HuH-7.5 (cell line): ENCODE measurements at regions not wholly inside any gene's neighbourhood (a gene's known extent, or its start where the extent isn't known, plus 50 kb on each side); places are given as distances from the start of the nearest gene placed in this dataset.
"Not testable (repeated sequence)": the region's sequence is repeated elsewhere in the genome, so short reads cannot be mapped to it uniquely, and the experiment has no call there.

Experiments
- DNase-seq: peaks from one replicate; pipeline ENCODE4 v3.0.0; 2011; ENCODE audit warnings: low spot score

DNA sequence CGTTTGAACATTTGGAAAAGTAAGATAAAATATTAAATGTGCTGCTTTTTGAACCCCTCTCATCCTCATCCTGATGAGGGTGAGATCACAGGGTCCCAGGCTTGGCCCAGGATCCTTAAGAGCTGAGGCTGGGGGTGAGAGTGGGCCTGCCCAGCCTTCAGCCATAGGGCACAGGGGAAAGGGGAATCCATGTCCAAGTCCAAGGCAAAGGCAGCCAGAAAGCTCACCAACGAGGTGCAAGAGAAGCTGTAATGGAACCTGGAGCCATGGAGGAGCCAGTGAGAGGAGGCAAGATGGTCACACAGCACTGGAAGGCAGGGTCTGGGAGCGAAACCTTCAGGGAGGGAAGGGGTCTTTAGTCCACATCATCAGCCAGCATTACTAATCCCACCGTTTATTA, 191.9 kb downstream of the RRAGC start:
- DNase-seq: no peak

DNA sequence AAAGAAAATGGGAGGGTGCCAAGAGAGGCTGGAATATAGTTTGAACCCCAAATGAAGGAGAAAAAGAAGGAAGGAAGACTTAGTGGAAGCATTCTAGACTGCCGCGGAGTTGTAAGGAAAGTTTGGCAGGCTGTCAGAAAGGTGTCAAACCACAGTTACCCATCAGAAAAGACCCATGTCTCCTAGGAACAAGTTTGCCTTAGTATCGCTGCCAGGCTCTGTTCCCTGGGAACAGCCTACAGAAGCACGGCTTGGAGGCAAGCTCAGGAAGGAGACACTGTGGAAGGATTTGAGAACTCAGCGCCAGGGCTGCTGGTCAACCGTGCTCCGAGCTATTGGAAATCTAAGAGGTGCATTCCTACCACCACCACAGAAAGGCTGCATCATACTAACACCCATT, 197.4 kb downstream of the RRAGC start:
- no peak for DNase-seq

DNA sequence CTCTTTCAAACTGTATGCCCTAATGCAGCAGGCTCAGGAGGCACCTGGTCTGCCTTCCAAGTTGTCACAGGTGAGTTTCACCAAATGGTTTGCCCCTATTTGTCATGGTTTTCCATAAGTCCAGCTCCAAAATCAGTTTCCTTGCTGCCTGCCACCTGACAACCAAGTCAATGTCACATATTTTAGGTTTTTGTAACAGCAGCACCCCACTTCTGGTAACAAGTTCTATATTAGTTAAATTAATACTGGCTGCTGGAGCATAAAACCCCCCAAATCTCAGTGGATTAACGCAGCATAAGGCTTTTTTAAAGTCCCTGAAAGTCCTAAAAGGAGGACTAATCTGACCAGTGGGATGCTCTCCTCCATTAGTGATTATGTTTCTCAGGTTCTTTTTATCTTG, 200.7 kb downstream of the RRAGC start:
- no peak for DNase-seq

DNA sequence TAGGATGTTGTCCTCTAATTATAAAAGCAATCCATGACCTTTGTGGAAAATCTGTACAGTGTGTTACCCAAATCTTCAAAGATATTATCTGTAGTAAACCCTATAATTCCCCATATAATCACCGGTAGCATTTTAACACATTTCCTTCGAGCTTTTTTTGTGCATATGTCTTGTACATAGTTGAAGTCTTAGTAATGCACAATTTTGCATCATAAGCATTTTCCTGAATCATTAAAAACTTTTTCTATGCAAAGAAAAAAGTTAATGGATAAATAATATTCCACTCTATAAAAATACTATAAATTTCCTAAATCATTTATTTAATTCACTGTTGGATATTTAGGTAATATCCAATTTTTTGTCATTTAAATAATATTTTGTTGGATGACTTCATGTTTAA, 201.7 kb downstream of the RRAGC start:
- DNase-seq: no peak

DNA sequence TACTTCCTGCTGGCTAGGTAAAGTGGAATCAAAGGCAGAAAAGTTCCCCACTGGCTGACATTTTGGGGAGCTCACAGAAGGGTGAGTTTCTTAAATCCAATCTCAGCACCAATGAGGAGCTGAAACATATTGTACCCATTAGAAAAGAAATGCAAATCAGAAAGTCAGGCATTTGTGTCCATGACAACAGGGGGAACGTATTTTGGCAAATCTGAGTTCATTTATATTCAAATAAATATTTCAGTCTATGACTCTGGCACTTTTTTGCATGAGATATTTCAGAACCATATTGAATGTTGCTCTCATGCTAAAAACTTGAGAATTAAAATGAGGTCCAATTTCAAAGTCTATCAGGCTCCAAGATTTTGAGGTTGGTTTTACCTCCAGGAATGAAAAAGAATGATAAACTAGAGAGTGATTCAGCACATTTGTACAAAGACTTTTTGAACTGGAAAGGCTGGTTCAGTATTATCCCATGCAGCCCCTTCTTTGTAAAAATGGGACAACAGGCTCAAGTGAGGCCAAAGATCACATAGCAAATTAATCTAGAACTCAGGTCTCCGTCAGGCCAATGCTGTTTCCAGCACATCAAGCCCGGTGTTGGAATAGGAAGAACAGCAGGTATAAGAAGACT, 202.2 kb downstream of the RRAGC start:
- no peak for DNase-seq

DNA sequence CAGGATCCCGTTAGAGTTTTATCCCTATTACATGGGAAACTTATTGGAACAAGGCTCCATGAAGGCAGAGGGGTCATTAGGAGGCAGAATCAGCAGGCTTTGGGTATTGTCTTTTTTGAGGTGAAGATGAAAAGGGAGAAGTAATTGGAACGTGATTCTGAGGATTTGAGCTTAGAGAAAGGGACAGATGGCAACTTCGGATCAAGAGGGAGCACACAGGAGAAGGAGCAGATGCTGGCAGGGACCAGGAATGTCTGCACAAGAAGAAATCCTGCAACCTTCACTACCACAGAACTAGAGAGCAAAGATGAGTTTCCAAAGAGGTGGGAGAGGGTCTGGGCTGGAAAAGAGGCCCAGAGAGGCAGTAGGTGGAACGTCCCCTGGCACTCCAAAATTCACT, 202.8 kb downstream of the RRAGC start:
- DNase-seq: no peak

DNA sequence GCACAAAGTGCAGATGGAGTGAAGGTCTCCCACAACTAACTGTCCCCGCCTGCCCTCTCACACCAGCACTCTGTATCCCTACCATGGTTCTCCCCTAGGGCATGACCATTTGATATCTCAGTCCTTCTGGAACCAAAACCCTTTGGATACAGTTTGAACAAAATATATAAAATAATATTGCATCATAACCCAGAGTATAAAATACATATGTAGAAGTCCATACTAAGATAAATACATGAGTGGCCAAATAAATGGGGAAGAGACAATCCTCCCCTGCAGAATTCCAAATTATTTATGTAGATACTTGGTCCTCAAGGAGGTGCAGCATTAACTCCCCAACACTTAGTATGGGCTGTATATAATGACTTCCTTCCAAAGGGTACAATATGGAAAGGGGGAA, 207.4 kb downstream of the RRAGC start:
- DNase-seq: no peak

DNA sequence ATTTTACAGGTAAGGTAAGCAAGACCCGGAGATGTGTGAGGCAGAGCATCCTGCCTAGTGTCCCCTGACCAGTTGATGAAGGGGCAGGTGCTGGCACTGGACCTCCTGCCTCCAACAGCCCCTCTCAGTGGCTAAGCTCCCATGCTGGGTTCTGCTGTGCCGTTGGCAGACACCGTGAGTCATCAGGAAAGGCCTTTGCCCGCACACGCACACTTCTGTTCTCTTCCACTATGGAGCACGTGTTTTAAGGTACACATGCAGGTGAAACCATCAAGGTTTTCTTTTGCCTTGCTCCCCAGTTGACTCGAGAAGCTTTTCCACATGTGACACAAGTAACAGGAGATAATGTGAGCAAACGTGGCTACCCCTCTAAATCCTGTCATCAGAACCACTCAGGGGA, 207.9 kb downstream of the RRAGC start:
- DNase-seq: no peak

DNA sequence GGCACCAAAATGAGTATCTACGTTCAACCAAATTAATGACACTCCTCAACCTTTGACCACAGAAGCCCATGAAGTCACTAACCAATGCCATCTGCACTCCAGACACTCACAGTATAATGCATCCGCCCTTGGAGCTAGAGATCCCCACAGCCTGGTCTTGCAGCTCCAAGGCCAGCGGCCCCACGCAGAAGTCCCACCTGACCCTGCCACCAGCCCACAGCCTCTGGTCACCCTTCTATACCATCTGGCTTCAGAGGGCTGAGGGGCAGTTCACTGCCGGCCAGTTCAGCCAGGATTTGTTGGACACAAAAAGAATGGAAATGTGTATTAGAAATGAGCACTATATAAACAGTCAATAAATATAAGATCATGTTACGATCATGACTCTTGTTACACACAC, 211.2 kb downstream of the RRAGC start:
- no peak for DNase-seq

DNA sequence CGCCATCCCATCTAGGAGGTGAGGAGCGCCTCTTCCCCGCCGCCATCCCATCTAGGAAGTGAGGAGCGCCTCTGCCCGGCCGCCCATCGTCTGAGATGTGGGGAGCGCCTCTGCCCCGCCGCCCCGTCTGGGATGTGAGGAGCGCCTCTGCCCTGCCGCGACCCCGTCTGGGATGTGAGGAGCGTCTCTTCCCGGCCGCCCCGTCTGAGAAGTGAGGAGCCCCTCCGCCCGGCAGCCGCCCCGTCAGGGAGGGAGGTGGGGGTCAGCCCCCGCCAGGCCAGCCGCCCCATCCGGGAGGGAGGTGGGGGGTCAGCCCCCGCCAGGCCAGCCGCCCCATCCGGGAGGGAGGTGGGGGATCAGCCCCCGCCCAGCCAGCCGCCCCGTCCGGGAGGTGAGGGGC, 212.2 kb downstream of the RRAGC start:
- not testable (repeated sequence) for DNase-seq

DNA sequence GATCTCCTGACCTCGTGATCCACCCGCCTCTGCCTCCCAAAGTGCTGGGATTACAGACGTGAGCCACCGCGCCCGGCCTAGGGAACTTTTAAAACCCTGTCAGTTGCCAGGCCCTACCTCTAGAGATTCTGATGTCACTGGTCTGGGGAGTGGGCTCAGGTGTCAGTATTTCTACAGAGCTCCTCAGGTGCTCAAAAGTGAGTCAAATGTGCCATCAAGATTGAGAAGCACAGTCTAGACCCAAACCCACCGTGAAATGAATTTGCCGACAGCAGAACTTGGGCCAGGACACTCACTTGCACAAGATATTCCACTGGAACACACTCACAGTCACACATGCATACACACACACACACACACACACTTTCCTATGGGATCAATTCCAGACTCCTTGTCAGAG, 215.5 kb downstream of the RRAGC start:
- no peak for DNase-seq

DNA sequence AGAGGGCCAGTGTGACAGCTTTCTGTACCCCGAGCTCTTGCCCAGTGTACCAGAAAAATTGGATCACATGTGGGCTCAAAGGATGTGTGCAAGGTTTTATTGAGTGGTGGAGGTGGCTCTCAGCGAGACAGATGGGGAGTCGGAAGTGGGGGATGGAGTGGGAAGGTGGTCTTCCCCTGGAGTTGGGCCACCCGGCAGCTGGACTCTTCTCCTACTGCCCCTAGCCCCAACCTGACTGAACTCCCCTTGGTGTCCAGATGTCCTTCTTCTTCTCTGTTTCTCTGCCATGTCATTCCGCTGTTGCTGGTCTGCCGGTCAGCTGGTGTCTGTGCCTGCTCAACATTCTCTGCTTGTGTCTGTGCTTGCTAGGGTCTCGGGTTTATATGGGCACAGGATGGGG, 217.9 kb downstream of the RRAGC start:
- no peak for DNase-seq

DNA sequence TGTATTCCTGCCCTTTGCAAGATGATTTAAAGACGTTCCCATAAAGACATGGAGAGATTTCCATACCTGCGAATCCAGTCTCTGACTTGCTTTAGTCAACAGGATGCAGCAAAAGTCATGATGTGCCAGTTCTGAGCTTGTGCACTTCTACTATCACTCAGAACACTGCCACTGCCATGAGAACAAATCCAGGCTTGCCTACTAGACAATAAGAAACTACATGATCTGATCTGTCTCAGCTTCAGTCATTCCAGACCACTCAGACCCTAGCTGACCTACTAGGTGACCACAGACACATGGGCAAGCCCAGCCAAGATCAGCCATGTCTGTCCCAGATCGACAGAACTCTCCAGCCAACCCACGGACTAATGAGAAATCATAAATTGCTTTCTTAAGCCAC, 219.2 kb downstream of the RRAGC start:
- DNase-seq: no peak

DNA sequence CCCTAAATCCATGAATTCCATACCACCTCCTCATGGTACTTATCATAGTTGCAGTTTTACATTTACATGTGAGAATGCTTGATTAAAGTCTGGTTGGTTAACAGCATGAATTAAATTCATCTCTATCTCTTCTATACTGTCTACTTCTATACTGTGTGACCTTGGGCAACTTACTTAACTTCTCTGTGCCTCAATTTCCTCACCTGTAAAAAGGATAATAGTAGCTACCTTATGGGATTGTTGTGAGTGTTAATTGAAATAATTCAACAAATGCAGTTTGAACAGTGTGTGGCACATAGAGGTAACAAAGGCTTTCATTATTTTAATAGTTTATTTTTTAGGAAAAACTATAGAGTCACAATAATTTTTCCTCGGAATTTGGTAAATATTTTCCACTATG, 231.3 kb downstream of the RRAGC start:
- DNase-seq: no peak

DNA sequence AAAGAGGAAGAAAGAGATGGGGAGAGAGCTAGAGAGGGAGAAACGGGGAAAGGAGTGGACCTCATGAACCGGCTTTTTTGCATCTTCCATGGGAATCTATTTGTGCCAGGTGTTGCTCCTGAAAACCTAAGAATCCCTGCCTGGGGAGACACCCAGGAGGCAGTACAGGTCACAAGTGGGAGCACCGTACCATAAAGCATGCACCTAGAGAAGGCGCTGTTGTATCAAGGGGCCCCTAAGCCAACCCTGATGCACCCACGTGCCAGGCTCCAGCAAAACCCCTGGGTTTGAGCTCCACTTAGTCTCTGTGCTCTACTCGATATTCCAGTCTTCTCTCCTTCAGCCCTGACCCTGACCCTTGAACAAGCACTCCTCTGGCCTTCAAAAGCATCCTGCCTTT, 233.6 kb downstream of the RRAGC start:
- no peak for DNase-seq

DNA sequence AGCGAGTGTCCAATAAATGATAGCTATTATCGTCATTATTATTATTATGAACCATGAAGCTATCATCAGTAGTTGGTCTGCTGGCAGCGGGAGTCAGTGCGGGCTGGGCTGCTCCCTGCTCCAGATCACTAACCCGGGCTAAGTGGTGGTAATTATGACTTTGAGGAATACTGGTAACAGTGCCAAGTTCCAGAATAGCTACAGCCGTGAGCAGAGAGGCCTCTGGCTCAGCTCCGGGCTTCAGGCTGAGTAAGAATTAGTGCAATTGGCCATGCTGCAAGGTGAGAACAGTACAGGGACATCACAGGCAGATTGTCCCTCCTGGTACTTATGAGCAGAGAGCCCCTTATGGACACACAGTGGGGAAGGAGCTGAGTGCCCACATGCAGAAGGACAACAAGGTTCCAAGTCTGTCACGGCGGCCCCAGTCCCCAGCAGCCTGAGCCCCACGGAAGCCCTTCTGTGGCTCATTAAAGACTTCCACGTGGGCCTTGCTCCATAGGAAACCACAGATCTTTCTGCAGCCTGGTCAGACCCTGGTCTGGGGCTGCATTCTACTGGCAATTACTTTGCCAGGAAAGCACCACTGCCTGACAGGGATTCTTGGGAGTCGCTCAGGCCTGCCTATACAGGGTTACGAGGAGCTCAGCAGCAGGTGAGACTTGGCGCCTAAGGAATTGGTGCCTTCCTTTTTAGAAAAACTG, 235.1 kb downstream of the RRAGC start:
- no peak for DNase-seq

DNA sequence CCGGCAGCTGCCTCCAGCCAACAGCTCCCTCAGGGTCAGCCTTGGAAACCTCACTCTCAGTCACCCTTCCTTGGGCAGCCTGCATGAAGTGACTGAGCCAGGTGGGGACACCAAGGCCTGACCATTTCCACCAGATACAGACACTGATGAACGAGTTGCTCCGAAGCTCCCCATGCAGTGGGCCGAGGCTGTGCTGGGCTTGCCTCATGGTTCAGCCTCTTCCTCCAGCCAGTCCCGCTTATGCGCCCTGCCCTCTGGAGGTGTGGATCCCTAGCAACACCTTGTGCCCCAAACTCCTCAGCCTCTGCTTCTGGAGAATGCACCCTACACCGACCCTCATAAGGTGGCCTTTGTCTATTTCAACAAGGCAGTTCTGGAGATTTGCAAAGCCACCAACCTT, 236.0 kb downstream of the RRAGC start:
- no peak for DNase-seq

DNA sequence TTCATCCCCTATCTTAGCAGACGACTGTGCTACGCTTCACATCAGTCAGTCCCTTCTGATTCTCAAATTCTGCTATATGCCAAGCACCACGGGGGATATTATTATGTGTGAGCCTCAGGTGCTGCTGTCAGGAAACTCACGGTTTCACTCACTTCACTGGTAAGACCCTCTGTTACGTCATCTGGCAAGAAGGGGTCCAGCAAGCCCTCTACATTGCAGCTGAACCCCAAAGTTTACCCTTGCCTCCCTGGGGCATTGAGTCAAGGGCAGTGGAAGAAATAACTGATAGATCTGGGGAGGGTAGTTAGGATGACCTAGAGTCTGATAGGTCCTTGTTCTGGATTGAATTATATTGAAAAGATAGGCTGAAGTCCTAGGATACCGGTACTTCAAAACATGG, 237.4 kb downstream of the RRAGC start:
- DNase-seq: no peak

DNA sequence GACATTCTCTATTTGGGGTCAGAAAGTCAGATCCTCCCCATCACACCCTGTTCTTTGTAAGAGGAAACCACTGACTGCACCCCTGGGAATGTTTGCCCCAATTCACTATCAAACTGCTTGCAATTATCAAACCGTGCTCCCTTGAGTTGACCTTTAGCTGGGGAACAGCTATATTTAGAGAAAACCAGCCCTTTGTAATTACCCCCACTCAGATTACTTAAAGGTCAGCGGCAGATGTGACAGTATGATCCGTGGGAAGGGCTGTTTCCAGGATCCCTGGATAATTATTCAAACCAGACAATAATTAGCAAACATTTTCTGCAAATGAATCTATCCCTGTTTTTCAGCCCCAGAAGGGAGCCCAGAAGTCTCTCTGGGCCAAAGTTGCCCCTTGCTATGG, 242.7 kb downstream of the RRAGC start:
- no peak for DNase-seq

DNA sequence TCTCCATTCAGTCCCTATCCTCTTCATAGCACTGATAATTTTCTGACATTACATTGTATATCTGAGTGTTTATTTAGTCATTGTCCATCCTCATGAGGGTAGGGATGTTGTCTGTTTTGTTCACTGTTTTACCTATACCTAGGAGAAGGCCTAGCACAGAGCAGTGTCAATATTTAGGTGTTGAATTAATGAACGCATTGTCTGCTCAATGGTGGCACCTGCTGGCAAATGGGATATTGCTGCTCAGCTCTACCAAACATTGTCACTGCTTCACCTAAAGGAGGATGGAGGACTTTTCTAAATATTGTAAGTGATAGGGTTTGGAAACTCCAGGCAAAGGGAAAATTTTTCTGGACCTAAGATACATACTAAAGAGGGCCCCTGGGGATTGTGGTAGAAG, 243.9 kb downstream of the RRAGC start:
- no peak for DNase-seq

DNA sequence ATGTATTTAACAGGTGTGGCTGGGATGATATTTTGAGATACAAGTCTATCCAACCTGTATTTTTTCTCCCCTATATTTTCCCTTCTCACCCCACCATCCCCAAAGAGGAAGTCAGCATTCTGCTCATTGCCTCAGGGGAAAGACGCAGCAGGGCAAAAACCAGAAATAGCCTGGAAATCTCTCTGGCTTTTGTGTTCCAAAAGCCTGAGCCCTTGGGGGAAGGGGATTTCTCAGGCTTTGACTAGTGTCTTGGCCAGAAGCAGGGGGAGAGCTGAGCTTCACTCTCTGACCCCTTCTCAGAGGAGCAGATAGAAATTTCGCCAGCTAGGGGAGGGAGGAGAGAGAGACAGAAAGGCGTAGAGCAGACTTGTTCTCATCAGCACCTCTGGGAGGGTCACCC, 244.7 kb downstream of the RRAGC start:
- no peak for DNase-seq

DNA sequence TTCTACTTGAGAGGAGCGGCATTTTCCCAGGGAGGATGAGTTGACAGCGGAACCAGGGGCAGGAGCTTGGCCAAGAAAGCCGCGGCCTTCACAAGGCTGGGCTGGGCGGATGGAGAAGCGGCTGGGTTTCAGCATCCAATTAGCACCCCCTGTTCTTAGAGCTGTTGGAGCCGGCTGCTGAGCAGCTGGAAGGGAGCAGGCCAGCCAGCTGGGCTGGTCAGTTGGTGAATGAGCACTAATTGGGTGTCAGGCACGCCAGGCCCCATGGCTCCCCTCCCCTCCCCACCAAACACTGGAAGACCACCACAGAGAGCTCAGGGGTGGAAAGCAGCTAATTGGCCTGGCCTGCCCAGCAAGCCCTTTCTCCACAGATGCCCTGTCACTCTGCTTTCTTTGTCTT, 245.6 kb downstream of the RRAGC start:
- no peak for DNase-seq

DNA sequence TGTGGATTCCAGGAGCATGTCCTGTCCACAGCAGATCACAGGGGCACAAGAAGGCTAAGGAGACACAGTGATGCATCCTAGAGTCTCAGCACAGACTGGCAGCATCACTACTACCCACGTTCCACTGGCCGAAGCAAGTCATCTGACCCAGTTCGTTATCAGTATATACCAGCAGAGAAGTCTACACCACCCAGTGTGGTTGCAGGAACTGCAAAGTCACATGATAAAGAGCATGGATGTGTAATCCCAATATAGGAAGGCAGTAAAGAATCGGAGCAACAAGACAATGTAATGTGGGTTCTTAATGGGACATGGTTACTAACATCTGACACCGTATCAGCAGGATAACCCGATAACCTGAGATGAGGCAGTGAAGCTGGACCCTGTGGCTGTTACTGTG, 246.6 kb downstream of the RRAGC start:
- no peak for DNase-seq

DNA sequence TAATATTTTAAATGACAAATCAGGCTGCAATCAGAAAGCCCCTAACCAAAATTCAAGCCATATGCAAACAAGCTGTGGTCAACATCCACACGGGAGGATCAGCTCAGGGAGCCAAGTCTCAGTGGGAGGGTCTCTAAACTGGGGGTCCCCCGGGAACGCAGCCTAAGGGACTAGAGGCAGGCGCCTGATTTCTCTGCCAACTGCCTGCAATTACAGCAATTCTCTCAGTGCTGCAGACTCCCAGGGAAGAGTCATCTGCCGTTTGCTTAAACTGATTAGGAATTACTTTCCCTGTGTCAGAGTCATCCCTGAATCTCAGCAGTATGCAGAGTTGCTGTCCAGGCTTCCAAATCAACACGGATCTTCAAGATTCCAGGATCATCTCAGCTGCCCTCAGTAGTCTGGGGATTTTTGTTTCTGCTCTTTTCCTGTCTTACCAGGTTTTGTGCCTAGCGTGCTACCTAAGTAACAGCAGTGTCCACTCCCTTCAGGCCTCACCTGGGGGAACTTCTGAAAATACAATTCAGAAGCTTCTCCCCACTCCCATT, 247.8 kb downstream of the RRAGC start:
- no peak for DNase-seq
